Vagina (tissue), 2 donors: ENCODE measurements at regions not wholly inside any gene's neighbourhood (a gene's known extent, or its start where the extent isn't known, plus 50 kb on each side); places are given as distances from the start of the nearest gene placed in this dataset.

ENCODE experiments used
- DNase-seq, 2 donors: peaks; one replicate each; pipeline ENCODE4 v3.0.0-alpha.2; 2017; ENCODE audit errors: extremely low spot score in 2 of 2
- H3K27ac ChIP-seq: fragments of 200-600 bp; sonication (generic); one replicate; pipeline ENCODE4 v1.5.1; 2019
- H3K27me3 ChIP-seq: fragments of 200-600 bp; sonication (generic); one replicate; pipeline ENCODE4 v1.5.1; 2019
- H3K36me3 ChIP-seq, 2 donors: fragments of 200-600 bp; sonication (generic); one replicate each; pipeline ENCODE4 v1.5.1; 2017 to 2019
- H3K4me1 ChIP-seq: fragments of 200-600 bp; sonication (generic); one replicate; pipeline ENCODE4 v1.5.1; 2019
- H3K4me3 ChIP-seq, 2 donors: fragments of 200-600 bp; sonication (generic); 1 replicate in 1 of 2; 2 replicates in 1 of 2; pipeline ENCODE4 v1.5.1; 2016 to 2019
- H3K9me3 ChIP-seq: fragments of 200-600 bp; sonication (generic); one replicate; pipeline ENCODE4 v1.5.1; 2019
- CTCF ChIP-seq, 3 experiments: fragments of 450-650 bp in 2 of 3; fragments of 200-600 bp in 1 of 3; sonication (generic) in 1 of 3; IDR thresholded peaks; one replicate each; pipeline ENCODE4 v1.5.1; 2017 to 2019; ENCODE audit warnings: antibody characterized with exemption in 3 of 3, mild to moderate bottlenecking in 2 of 3, moderate library complexity in 2 of 3
- POLR2A ChIP-seq, 2 donors: fragments of 450-650 bp; IDR thresholded peaks; one replicate each; pipeline ENCODE4 v1.6.1; 2017; ENCODE audit warnings: antibody characterized with exemption in 2 of 2, mild to moderate bottlenecking in 2 of 2, moderate library complexity in 2 of 2
- POLR2AphosphoS5 ChIP-seq, 2 donors: sonication (generic); formaldehyde crosslinking; IDR thresholded peaks; one replicate each; pipeline ENCODE4 v1.9.0; 2017; ENCODE audit warnings: antibody characterized with exemption in 2 of 2, mild to moderate bottlenecking in 2 of 2, low read depth in 1 of 2; ENCODE audit not compliant: insufficient read depth in 1 of 2
- intact Hi-C: fragments of 100-400 bp; cut with DNase I; formaldehyde crosslinking; loops from one replicate; pipeline ENCODE4 v1.15.1; 2023

GRCh38 chr10:4721999-4722753 is 103.8 kb upstream of the AKR1E2 start:
- no peaks in the 10 kb centered on the region for H3K36me3 ChIP-seq
- no peak for TF ChIP-seq POLR2A (IDR thresholded peaks at IDR 0.05)
- TF ChIP-seq POLR2AphosphoS5 (IDR thresholded peaks at IDR 0.05; ENCODE audit: insufficient read depth in 1 of 2, low read depth in 1 of 2) = peak in 1 of 2 donors; percentile 92
- no peaks in the 10 kb centered on the region for H3K9me3 ChIP-seq
- H3K4me1 ChIP-seq = peaks cover 11% of the 10 kb centered on the region
- no peaks in the 10 kb centered on the region for H3K27me3 ChIP-seq
- no peak for DNase-seq
- H3K27ac ChIP-seq = peak overlapping the region; percentile 79
- H3K4me3 ChIP-seq = no peak overlapping the region
- intact Hi-C loops = no loop called here

GRCh38 chr10:4720463-4720862 is 105.5 kb upstream of the AKR1E2 start:
- H3K4me3 ChIP-seq = no peak overlapping the region
- no peaks in the 10 kb centered on the region for H3K36me3 ChIP-seq
- intact Hi-C loops = no loop called here
- TF ChIP-seq CTCF (IDR thresholded peaks at IDR 0.05) = no peak
- no peak for TF ChIP-seq POLR2A (IDR thresholded peaks at IDR 0.05)
- no peak for TF ChIP-seq POLR2AphosphoS5 (IDR thresholded peaks at IDR 0.05; ENCODE audit: insufficient read depth in 1 of 2, low read depth in 1 of 2)
- no peaks in the 10 kb centered on the region for H3K27me3 ChIP-seq
- H3K9me3 ChIP-seq = no peaks in the 10 kb centered on the region
- H3K4me1 ChIP-seq = peaks cover 11% of the 10 kb centered on the region
- H3K27ac ChIP-seq = peak overlapping the region; percentile 79
- DNase-seq = no peak

GRCh38 chr10:4719671-4720070 is 106.3 kb upstream of the AKR1E2 start:
- intact Hi-C loops = no loop called here
- Histone ChIP-seq H3K36me3 (no peaks in the 10 kb centered on the region), H3K27ac (no peak overlapping the region), H3K4me3 (no peak overlapping the region), H3K27me3 (no peaks in the 10 kb centered on the region), H3K9me3 (no peaks in the 10 kb centered on the region), H3K4me1 (peaks cover 11% of the 10 kb centered on the region)
- DNase-seq = no peak
- TF ChIP-seq CTCF (IDR thresholded peaks at IDR 0.05) (no peak), POLR2AphosphoS5 (IDR thresholded peaks at IDR 0.05; ENCODE audit: insufficient read depth in 1 of 2, low read depth in 1 of 2) (no peak), POLR2A (IDR thresholded peaks at IDR 0.05) (no peak)

- no peak for DNase-seq
- intact Hi-C loops = no loop called here
- Histone ChIP-seq H3K4me1 (peaks cover 11% of the 10 kb centered on the region), H3K9me3 (no peaks in the 10 kb centered on the region), H3K27ac (no peak overlapping the region), H3K36me3 (no peaks in the 10 kb centered on the region), H3K4me3 (no peak overlapping the region), H3K27me3 (no peaks in the 10 kb centered on the region)
- no peak for TF ChIP-seq POLR2AphosphoS5 (IDR thresholded peaks at IDR 0.05; ENCODE audit: insufficient read depth in 1 of 2, low read depth in 1 of 2)
- TF ChIP-seq CTCF (IDR thresholded peaks at IDR 0.05) = no peak
- no peak for TF ChIP-seq POLR2A (IDR thresholded peaks at IDR 0.05)
Measured at GRCh38 chr10:4719036-4719435, 107.0 kb upstream of the AKR1E2 start.

GRCh38 chr10:4718544-4718943 is 107.5 kb upstream of the AKR1E2 start:
- no peak for DNase-seq
- no peak overlapping the region for H3K27ac ChIP-seq
- H3K4me1 ChIP-seq = peaks cover 11% of the 10 kb centered on the region
- H3K9me3 ChIP-seq = no peaks in the 10 kb centered on the region
- H3K4me3 ChIP-seq = no peak overlapping the region
- H3K36me3 ChIP-seq = no peaks in the 10 kb centered on the region
- intact Hi-C loops = no loop called here
- TF ChIP-seq CTCF (IDR thresholded peaks at IDR 0.05) = no peak
- TF ChIP-seq POLR2A (IDR thresholded peaks at IDR 0.05) = no peak
- TF ChIP-seq POLR2AphosphoS5 (IDR thresholded peaks at IDR 0.05; ENCODE audit: insufficient read depth in 1 of 2, low read depth in 1 of 2) = no peak
- no peaks in the 10 kb centered on the region for H3K27me3 ChIP-seq
